SK-N-SH (cell line): ENCODE measurements at regions not wholly inside any gene's neighbourhood (a gene's known extent, or its start where the extent isn't known, plus 50 kb on each side); places are given as distances from the start of the nearest gene placed in this dataset.

Source experiments
- CTCF ChIP-seq: fragments of 200-600 bp; sonication (generic); IDR thresholded peaks from 2 replicates; pipeline ENCODE4 v1.6.1; 2017; ENCODE audit warnings: antibody characterized with exemption, mild to moderate bottlenecking, moderate library complexity
- EP300 ChIP-seq, 2 experiments: IDR thresholded peaks; 2 replicates each; pipeline versions ENCODE4 v1.4.0 to v1.6.1; 2012; ENCODE audit warnings: borderline replicate concordance in 1 of 2, low read depth in 1 of 2, low read length in 1 of 2
- EZH2phosphoT487 ChIP-seq: fragments of 200-600 bp; sonication (generic); IDR thresholded peaks from 2 replicates; pipeline ENCODE4 v1.6.1; 2017; ENCODE audit warnings: low read depth, mixed run types, mild to moderate bottlenecking, antibody characterized with exemption, moderate library complexity, borderline replicate concordance
- POLR2AphosphoS5 ChIP-seq: IDR thresholded peaks from 2 replicates; pipeline ENCODE4 v1.6.1; 2012; ENCODE audit warnings: low read depth, low read length
- TCF12 ChIP-seq: IDR thresholded peaks from 2 replicates; pipeline ENCODE4 v1.4.0; 2012
- USF1 ChIP-seq: IDR thresholded peaks from 2 replicates; pipeline ENCODE4 v1.4.0; 2012; ENCODE audit warnings: low read depth, borderline replicate concordance
- USF2 ChIP-seq: fragments of 150-350 bp; IDR thresholded peaks from 2 replicates; pipeline ENCODE4 v1.6.1; 2017; ENCODE audit warnings: antibody characterized with exemption, low read length, low read depth, borderline replicate concordance

- TF ChIP-seq USF1, result no peak
- no peak for TF ChIP-seq CTCF
- TF ChIP-seq EP300 (IDR thresholded peaks at IDR 0.05; ENCODE audit: borderline replicate concordance in 1 of 2, low read depth in 1 of 2, low read length in 1 of 2), result no peak
- TF ChIP-seq EZH2phosphoT487, result no peak
- TF ChIP-seq TCF12, result no peak
- TF ChIP-seq POLR2AphosphoS5, result no peak
- TF ChIP-seq USF2, result no peak
These were observed 81.8 kb upstream of the SLC44A3 start for GRCh38 chr1:94738371-94738770.
